GM21381 (cell line): ENCODE measurements at regions not wholly inside any gene's neighbourhood (a gene's known extent, or its start where the extent isn't known, plus 50 kb on each side); places are given as distances from the start of the nearest gene placed in this dataset.

Experiments
- ATAC-seq: cut with Tn5 transposase; IDR thresholded peaks from one replicate; pipeline ENCODE4 v1.9.1; 2021; ENCODE audit warnings: mild to moderate bottlenecking, moderate library complexity; ENCODE audit not compliant: unreplicated experiment

GRCh38 chr12:127690161-127690560 lies 576.8 kb upstream of the TMEM132C start:
- ATAC-seq = no peak

GRCh38 chr12:127696963-127697362 lies 570.0 kb upstream of the TMEM132C start:
- ATAC-seq = no peak

- ATAC-seq = no peak
Measured at GRCh38 chr12:127703026-127703425, 563.9 kb upstream of the TMEM132C start.

GRCh38 chr12:127711108-127711507 lies 555.9 kb upstream of the TMEM132C start:
- ATAC-seq = no peak

- ATAC-seq = no peak
Measured at GRCh38 chr12:127712561-127712960, 554.4 kb upstream of the TMEM132C start.

GRCh38 chr12:127716166-127716565 lies 550.8 kb upstream of the TMEM132C start:
- ATAC-seq = no peak

- no peak for ATAC-seq
Measured at GRCh38 chr12:127717278-127717677, 549.7 kb upstream of the TMEM132C start.

GRCh38 chr12:127720334-127720733 lies 546.6 kb upstream of the TMEM132C start:
- ATAC-seq = no peak

GRCh38 chr12:127722611-127723010 lies 544.4 kb upstream of the TMEM132C start:
- no peak for ATAC-seq

GRCh38 chr12:127723251-127723650 lies 543.7 kb upstream of the TMEM132C start:
- ATAC-seq = no peak

- ATAC-seq = no peak
Measured at GRCh38 chr12:127726671-127727315, 540.2 kb upstream of the TMEM132C start.

GRCh38 chr12:127728285-127728684 lies 538.7 kb upstream of the TMEM132C start:
- ATAC-seq = no peak

GRCh38 chr12:127728729-127729128 lies 538.2 kb upstream of the TMEM132C start:
- ATAC-seq = no peak

GRCh38 chr12:127729381-127729780 lies 537.6 kb upstream of the TMEM132C start:
- ATAC-seq = no peak

- ATAC-seq = no peak
Measured at GRCh38 chr12:127731657-127732056, 535.3 kb upstream of the TMEM132C start.

GRCh38 chr12:127742231-127742630 lies 524.7 kb upstream of the TMEM132C start:
- no peak for ATAC-seq

- no peak for ATAC-seq
Measured at GRCh38 chr12:127745469-127746212, 521.3 kb upstream of the TMEM132C start.

- ATAC-seq = no peak
Measured at GRCh38 chr12:127749416-127749815, 517.6 kb upstream of the TMEM132C start.

GRCh38 chr12:127750076-127750840 lies 516.7 kb upstream of the TMEM132C start:
- no peak for ATAC-seq

- no peak for ATAC-seq
Measured at GRCh38 chr12:127752802-127753201, 514.2 kb upstream of the TMEM132C start.

- no peak for ATAC-seq
Measured at GRCh38 chr12:127760357-127760756, 506.6 kb upstream of the TMEM132C start.

- ATAC-seq = no peak
Measured at GRCh38 chr12:127760996-127761395, 506.0 kb upstream of the TMEM132C start.
